ENCODE measurements at regions not wholly inside any gene's neighbourhood (a gene's known extent, or its start where the extent isn't known, plus 50 kb on each side); places are given as distances from the start of the nearest gene placed in this dataset.

GRCh38 chr12:30144777-30145683 is 361.3 kb upstream of the TMTC1 start:
- no peak for DNase-seq

GRCh38 chr12:30142301-30142700 is 358.6 kb upstream of the TMTC1 start:
- no peak for DNase-seq

- no peak for DNase-seq
Observed at GRCh38 chr12:30138483-30138882, 354.7 kb upstream of the TMTC1 start.

GRCh38 chr12:30136696-30137095 is 353.0 kb upstream of the TMTC1 start:
- DNase-seq: no peak

- no peak for DNase-seq
Observed at GRCh38 chr12:30135776-30136175, 352.0 kb upstream of the TMTC1 start.

- DNase-seq: no peak
Observed at GRCh38 chr12:30134229-30134628, 350.5 kb upstream of the TMTC1 start.

GRCh38 chr12:30126944-30127343 is 343.2 kb upstream of the TMTC1 start:
- no peak for DNase-seq

GRCh38 chr12:30120522-30120921 is 336.8 kb upstream of the TMTC1 start:
- no peak for DNase-seq

- no peak for DNase-seq
Observed at GRCh38 chr12:30117483-30117882, 333.7 kb upstream of the TMTC1 start.

- DNase-seq: no peak
Observed at GRCh38 chr12:30111719-30112118, 328.0 kb upstream of the TMTC1 start.

- no peak for DNase-seq
Observed at GRCh38 chr12:30110958-30111586, 327.3 kb upstream of the TMTC1 start.

GRCh38 chr12:30110498-30110897 is 326.8 kb upstream of the TMTC1 start:
- no peak for DNase-seq

GRCh38 chr12:30108666-30109065 is 324.9 kb upstream of the TMTC1 start:
- no peak for DNase-seq

GRCh38 chr12:30106204-30106965 is 322.6 kb upstream of the TMTC1 start:
- DNase-seq: no peak

- no peak for DNase-seq
Observed at GRCh38 chr12:30105505-30105904, 321.8 kb upstream of the TMTC1 start.

- no peak for DNase-seq
Observed at GRCh38 chr12:30104971-30105370, 321.2 kb upstream of the TMTC1 start.

- no peak for DNase-seq
Observed at GRCh38 chr12:30100741-30101140, 317.0 kb upstream of the TMTC1 start.

- DNase-seq: no peak
Observed at GRCh38 chr12:30098677-30099076, 314.9 kb upstream of the TMTC1 start.

- DNase-seq: no peak
Observed at GRCh38 chr12:30095511-30095910, 311.8 kb upstream of the TMTC1 start.

- no peak for DNase-seq
Observed at GRCh38 chr12:30092983-30093617, 309.4 kb upstream of the TMTC1 start.

GRCh38 chr12:30090258-30090657 is 306.5 kb upstream of the TMTC1 start:
- no peak for DNase-seq

GRCh38 chr12:30088259-30088995 is 304.7 kb upstream of the TMTC1 start:
- DNase-seq: no peak
